Right cardiac atrium (tissue), 5 donors: ENCODE measurements at regions not wholly inside any gene's neighbourhood (a gene's known extent, or its start where the extent isn't known, plus 50 kb on each side); places are given as distances from the start of the nearest gene placed in this dataset.

ENCODE experiments used
- ATAC-seq, 2 donors: fragments of 200-7000 bp; cut with Tn5 transposase; one replicate each; pipeline versions ENCODE4 v1.8.0 to v1.9.1; 2020; ENCODE audit warnings: moderate library complexity in 2 of 2, mild to moderate bottlenecking in 1 of 2
- DNase-seq, 3 donors: peaks; one replicate each; pipeline ENCODE4 v3.0.0-alpha.2; 2020
- H3K27ac ChIP-seq: one replicate; pipeline ENCODE4 v1.5.1; 2013; ENCODE audit warnings: mild to moderate bottlenecking, low read length, control low read depth, moderate library complexity
- H3K27me3 ChIP-seq: one replicate; pipeline ENCODE4 v1.6.1; 2013; ENCODE audit not compliant: control insufficient read depth, insufficient read depth
- H3K4me1 ChIP-seq: one replicate; pipeline ENCODE4 v1.6.1; 2013; ENCODE audit warnings: low read length; ENCODE audit not compliant: control insufficient read depth, insufficient read depth
- H3K4me3 ChIP-seq: one replicate; pipeline ENCODE4 v1.5.1; 2013; ENCODE audit warnings: low read length, control low read depth
- H3K9me3 ChIP-seq: one replicate; pipeline ENCODE4 v1.6.1; 2013; ENCODE audit warnings: low read length; ENCODE audit not compliant: control insufficient read depth
- WGBS: extraction: QIAGEN DNeasy Blood & Tissue Kit; methylation state at CpG from one replicate; pipeline ENCODE4 v1.1.7; 2013; 5-methylcytosine and 5-hydroxymethylcytosine counted together
- intact Hi-C, 4 donors: fragments of 100-400 bp; cut with DNase I; formaldehyde crosslinking; loops; one replicate each; pipeline versions ENCODE4 v1.11.0 to v1.14.0; 2022 to 2023
- donor health status: healthy with polysubstance abuse.
- donor health status: DM: no; HTN: yes; CAD: no.
- donor health status: DM: no; HTN: no; CAD: no.
- donor health status: DM: no; HTN: yes; CAD: no; lungs with severe emphysema.
- donor health status: DM: yes; HTN: yes; CAD: no.

DNA sequence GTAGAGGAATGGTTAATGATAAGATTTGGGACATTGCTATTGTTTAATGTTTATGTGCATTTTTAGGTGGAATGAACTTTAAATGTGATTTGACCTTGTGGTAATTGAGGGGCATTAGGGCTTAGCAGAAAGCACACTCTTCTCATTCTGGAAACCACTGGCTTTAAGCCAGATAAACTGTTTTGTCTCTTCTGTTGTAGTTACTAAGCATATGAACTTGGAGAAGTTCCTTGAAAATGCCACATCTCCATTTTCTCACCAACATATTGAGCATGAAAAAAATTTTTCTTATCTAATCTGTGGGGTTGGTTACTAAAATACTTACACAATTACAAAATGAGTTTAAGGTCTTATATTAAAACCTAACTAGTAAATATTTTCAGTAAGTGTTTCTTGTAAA is 70.8 kb upstream of the FSHR start:
- no peak for DNase-seq
- Histone ChIP-seq H3K27ac (no peak overlapping the region), H3K27me3 (no peaks in the 10 kb centered on the region), H3K4me1 (no peaks in the 10 kb centered on the region), H3K4me3 (no peak overlapping the region), H3K9me3 (no peaks in the 10 kb centered on the region)
- intact Hi-C loops, result no loop called here
- peak in 1 of 2 donors; percentile 50 for ATAC-seq

DNA sequence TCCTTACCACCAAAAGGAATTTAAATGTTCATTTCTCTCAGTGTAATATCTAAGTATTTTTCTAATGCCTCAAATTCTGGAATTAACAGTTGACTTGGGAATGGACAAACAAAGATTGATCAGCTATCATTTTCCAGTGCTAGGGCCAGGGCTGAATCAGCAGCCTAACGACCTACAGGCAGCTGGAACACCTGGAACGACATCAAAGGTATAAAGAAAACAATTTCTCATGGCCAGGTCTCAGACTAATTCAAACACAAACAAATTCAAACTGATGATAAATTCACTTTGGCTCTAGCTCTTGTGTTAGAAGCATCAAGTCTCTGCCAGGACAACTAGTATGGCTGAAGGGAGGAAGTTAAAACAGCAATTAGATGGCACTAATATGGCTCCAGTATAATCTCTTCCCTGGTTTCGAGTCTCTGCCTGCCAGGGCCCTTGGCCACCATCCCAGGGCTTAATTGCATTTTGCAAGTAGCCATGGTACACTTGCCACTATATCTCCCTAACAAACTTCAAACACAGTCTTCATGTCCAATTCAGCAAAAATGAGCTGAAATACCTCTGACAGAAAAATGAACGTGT is 70.2 kb upstream of the FSHR start:
- intact Hi-C loops, result no loop called here
- WGBS, result 37% methylated on average over 4 of the region's 4 CpGs
- Histone ChIP-seq H3K9me3 (no peaks in the 10 kb centered on the region), H3K4me3 (no peak overlapping the region), H3K4me1 (no peaks in the 10 kb centered on the region), H3K27ac (peak overlapping the region; percentile 71), H3K27me3 (no peaks in the 10 kb centered on the region)
- ATAC-seq, result no peak
- peak; percentile 23 to 67 (median 59) for DNase-seq

GRCh38 chr2:49222975-49223528 is 68.7 kb upstream of the FSHR start:
- no peaks in the 10 kb centered on the region for H3K9me3 ChIP-seq
- ATAC-seq, result peak; percentile 63 to 81
- 44% methylated on average over 3 of the region's 3 CpGs for WGBS

DNA sequence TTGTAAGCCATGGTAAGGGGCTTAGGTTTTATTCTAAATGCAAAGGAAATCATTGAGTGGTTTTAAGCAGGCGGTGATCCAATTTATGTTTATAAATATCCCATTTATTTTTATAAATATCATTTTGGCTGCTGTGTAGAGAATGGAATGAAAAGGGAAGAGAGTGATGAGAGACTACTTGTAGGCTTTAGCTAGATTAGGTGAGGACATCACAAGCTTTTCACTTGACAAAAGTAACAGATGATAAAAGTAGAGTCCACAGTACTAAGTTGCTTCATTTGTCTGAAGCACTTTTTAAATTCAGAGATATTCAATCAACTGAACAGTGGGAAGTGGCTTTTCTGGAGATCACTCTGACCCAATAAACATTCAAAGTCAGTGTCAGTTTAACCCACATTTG is 65.4 kb upstream of the FSHR start:
- intact Hi-C loops, result no loop called here
- no peaks in the 10 kb centered on the region for H3K4me1 ChIP-seq
- no peaks in the 10 kb centered on the region for H3K9me3 ChIP-seq
- H3K27ac ChIP-seq, result no peak overlapping the region
- no peak for DNase-seq
- WGBS, result 55% methylated on average over 1 of the region's 1 CpG
- H3K27me3 ChIP-seq, result no peaks in the 10 kb centered on the region
- no peak overlapping the region for H3K4me3 ChIP-seq
- peak; percentile 52 to 82 for ATAC-seq

More at GRCh38 chr2:49222975-49223528, 68.7 kb upstream of the FSHR start:
- Histone ChIP-seq H3K4me3 (no peak overlapping the region), H3K27ac (no peak overlapping the region), H3K27me3 (no peaks in the 10 kb centered on the region), H3K4me1 (no peaks in the 10 kb centered on the region)
- intact Hi-C loops, result no loop called here
- DNase-seq, result peak; percentile 20 to 63 (median 37)

GRCh38 chr2:49210191-49210590 is 55.9 kb upstream of the FSHR start:
- WGBS, result 45% methylated on average over 10 of the region's 10 CpGs
- no peaks in the 10 kb centered on the region for H3K27me3 ChIP-seq
- peak in 1 of 3 donors; percentile 18 for DNase-seq
- H3K27ac ChIP-seq, result no peak overlapping the region
- intact Hi-C loops, result no loop called here
- ATAC-seq, result no peak
- H3K9me3 ChIP-seq, result no peaks in the 10 kb centered on the region
- no peak overlapping the region for H3K4me3 ChIP-seq
- no peaks in the 10 kb centered on the region for H3K4me1 ChIP-seq

DNA sequence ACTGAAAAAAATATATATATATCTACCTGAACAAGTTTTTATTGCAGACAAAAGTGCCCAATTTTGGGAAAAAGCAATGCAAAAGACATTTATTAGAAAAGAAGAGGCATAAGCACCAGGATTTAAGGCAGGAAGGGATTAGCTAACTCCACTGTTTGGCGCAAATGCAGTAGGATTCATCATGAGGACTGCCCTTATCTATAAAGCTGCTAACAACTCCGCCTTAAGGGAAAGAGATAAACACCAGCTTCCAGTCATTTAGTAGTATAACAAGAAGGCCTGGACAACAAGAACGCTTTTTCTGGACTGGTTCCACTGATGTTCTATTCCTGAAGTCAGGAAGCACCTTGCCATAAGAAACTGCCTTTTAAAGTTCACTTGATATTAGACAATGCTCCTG is 52.9 kb upstream of the FSHR start:
- H3K9me3 ChIP-seq, result no peaks in the 10 kb centered on the region
- H3K27me3 ChIP-seq, result no peaks in the 10 kb centered on the region
- ATAC-seq (no peak), DNase-seq (no peak)
- no peak overlapping the region for H3K4me3 ChIP-seq
- WGBS, result 28% methylated on average over 3 of the region's 3 CpGs
- intact Hi-C loops, result no loop called here
- no peak overlapping the region for H3K27ac ChIP-seq
- no peaks in the 10 kb centered on the region for H3K4me1 ChIP-seq
